H9 (cell line): ENCODE measurements at regions not wholly inside any gene's neighbourhood (a gene's known extent, or its start where the extent isn't known, plus 50 kb on each side); places are given as distances from the start of the nearest gene placed in this dataset.

Experiments
- DNase-seq: peaks from one replicate; pipeline ENCODE4 v3.0.0-alpha.2; 2017
- H2AFZ ChIP-seq: one replicate; pipeline ENCODE4 v1.6.1; 2013; ENCODE audit warnings: mild to moderate bottlenecking, low read length, control low read depth, moderate library complexity
- H2AK5ac ChIP-seq: 2 replicates; pipeline ENCODE4 v1.6.1; 2013; ENCODE audit warnings: low read length, control low read depth, mixed read lengths; ENCODE audit not compliant: insufficient read length
- H2BK120ac ChIP-seq: one replicate; pipeline ENCODE4 v1.6.1; 2013; ENCODE audit warnings: low read depth, mild to moderate bottlenecking, low read length, control low read depth, inconsistent platforms; ENCODE audit not compliant: poor library complexity, severe bottlenecking
- H2BK12ac ChIP-seq: 2 replicates; pipeline ENCODE4 v1.6.1; 2013; ENCODE audit warnings: low read length, control low read depth, mixed read lengths, low read depth; ENCODE audit not compliant: insufficient read length
- H2BK15ac ChIP-seq: 2 replicates; pipeline ENCODE4 v1.6.1; 2013; ENCODE audit warnings: low read depth, low read length, control low read depth
- H2BK20ac ChIP-seq: one replicate; pipeline ENCODE4 v1.6.1; 2013; ENCODE audit warnings: low read depth, mild to moderate bottlenecking, low read length, control low read depth, inconsistent platforms; ENCODE audit not compliant: poor library complexity, severe bottlenecking
- H2BK5ac ChIP-seq: 2 replicates; pipeline ENCODE4 v1.6.1; 2013; ENCODE audit warnings: low read length, control low read depth, mixed read lengths; ENCODE audit not compliant: insufficient read length
- H3K14ac ChIP-seq: 2 replicates; pipeline ENCODE4 v1.6.1; 2013; ENCODE audit warnings: low read length, control low read depth; ENCODE audit not compliant: insufficient read depth
- H3K18ac ChIP-seq: 2 replicates; pipeline ENCODE4 v1.6.1; 2013; ENCODE audit warnings: low read depth, mild to moderate bottlenecking, mixed read lengths, low read length, control low read depth; ENCODE audit not compliant: insufficient read length
- H3K23ac ChIP-seq: 2 replicates; pipeline ENCODE4 v1.6.1; 2013; ENCODE audit warnings: low read length, control low read depth, mixed read lengths, low read depth; ENCODE audit not compliant: insufficient read length
- H3K23me2 ChIP-seq: 2 replicates; pipeline ENCODE4 v1.6.1; 2013; ENCODE audit warnings: low read depth, mild to moderate bottlenecking, mixed read lengths, low read length, control low read depth; ENCODE audit not compliant: insufficient read length, poor library complexity, severe bottlenecking
- H3K27ac ChIP-seq: 2 replicates; pipeline ENCODE4 v1.5.1; 2013; ENCODE audit warnings: low read length, control low read depth, mixed read lengths, low read depth; ENCODE audit not compliant: insufficient read length
- H3K27me3 ChIP-seq: 2 replicates; pipeline ENCODE4 v1.6.1; 2013; ENCODE audit warnings: low read length, control low read depth, inconsistent platforms; ENCODE audit not compliant: insufficient read depth
- H3K4ac ChIP-seq: 2 replicates; pipeline ENCODE4 v1.6.1; 2013; ENCODE audit warnings: low read depth, mild to moderate bottlenecking, control low read depth, inconsistent platforms, low read length, moderate library complexity
- H3K4me1 ChIP-seq: 2 replicates; pipeline ENCODE4 v1.6.1; 2013; ENCODE audit warnings: low read length, control low read depth, inconsistent platforms; ENCODE audit not compliant: insufficient read depth
- H3K4me2 ChIP-seq: 2 replicates; pipeline ENCODE4 v1.6.1; 2013; ENCODE audit warnings: low read length, control low read depth, mixed read lengths; ENCODE audit not compliant: insufficient read length, insufficient read depth
- H3K56ac ChIP-seq: 2 replicates; pipeline ENCODE4 v1.6.1; 2013; ENCODE audit warnings: low read depth, mild to moderate bottlenecking, mixed read lengths, low read length, control low read depth; ENCODE audit not compliant: insufficient read length
- H3K79me1 ChIP-seq: 2 replicates; pipeline ENCODE4 v1.6.1; 2013; ENCODE audit warnings: low read depth, mild to moderate bottlenecking, moderate library complexity, low read length, control low read depth, inconsistent platforms; ENCODE audit not compliant: insufficient read depth, poor library complexity, severe bottlenecking
- H3K79me2 ChIP-seq: 2 replicates; pipeline ENCODE4 v1.6.1; 2013; ENCODE audit warnings: low read length, control low read depth, inconsistent platforms; ENCODE audit not compliant: insufficient read depth
- H3K9ac ChIP-seq: 2 replicates; pipeline ENCODE4 v1.6.1; 2013; ENCODE audit warnings: low read length, control low read depth, mixed read lengths; ENCODE audit not compliant: insufficient read length; ENCODE audit errors: extremely low read depth
- H3K9me3 ChIP-seq: one replicate; pipeline ENCODE4 v1.6.1; 2013; ENCODE audit warnings: low read depth, low read length, inconsistent platforms; ENCODE audit not compliant: control insufficient read depth
- H3T11ph ChIP-seq: one replicate; pipeline ENCODE4 v1.6.1; 2013; ENCODE audit warnings: mild to moderate bottlenecking, low read length, control low read depth, inconsistent platforms
- H4K20me1 ChIP-seq: one replicate; pipeline ENCODE4 v1.6.1; 2013; ENCODE audit not compliant: control insufficient read depth, insufficient read length, insufficient read depth
- H4K5ac ChIP-seq: 2 replicates; pipeline ENCODE4 v1.6.1; 2013; ENCODE audit warnings: low read depth, mild to moderate bottlenecking, mixed read lengths, low read length, control low read depth; ENCODE audit not compliant: insufficient read length
- H4K8ac ChIP-seq: replicated peaks from 2 replicates; pipeline ENCODE4 v1.6.1; 2013; ENCODE audit warnings: low read length, control low read depth, mixed read lengths, low read depth; ENCODE audit not compliant: insufficient read length
- H4K91ac ChIP-seq: 2 replicates; pipeline ENCODE4 v1.6.1; 2013; ENCODE audit warnings: low read depth, mild to moderate bottlenecking, moderate library complexity, mixed read lengths, low read length, control low read depth; ENCODE audit not compliant: insufficient read length
- H3K27ac Mint-ChIP-seq, 3 experiments: 2 replicates in 2 of 3; 3 replicates in 1 of 3; pipeline ENCODE4 v1.8.0; 2020 to 2021; ENCODE audit warnings: mixed read lengths in 3 of 3, mild to moderate bottlenecking in 1 of 3, moderate library complexity in 1 of 3
- H3K27me3 Mint-ChIP-seq: 2 replicates; pipeline ENCODE4 v1.8.0; 2021; ENCODE audit warnings: low read depth, mild to moderate bottlenecking, moderate library complexity, mixed read lengths
- H3K36me3 Mint-ChIP-seq, 3 experiments: 2 replicates in 2 of 3; 3 replicates in 1 of 3; pipeline ENCODE4 v1.8.0; 2020 to 2021; ENCODE audit warnings: low read depth in 3 of 3, mixed read lengths in 3 of 3; ENCODE audit not compliant: insufficient read depth in 1 of 3
- H3K4me1 Mint-ChIP-seq, 2 experiments: 2 replicates each; pipeline ENCODE4 v1.8.0; 2020; ENCODE audit warnings: mixed read lengths in 2 of 2
- H3K4me3 Mint-ChIP-seq, 2 experiments: 2 replicates in 1 of 2; 3 replicates in 1 of 2; pipeline ENCODE4 v1.8.0; 2020 to 2021; ENCODE audit warnings: mild to moderate bottlenecking in 2 of 2, mixed read lengths in 2 of 2, moderate library complexity in 1 of 2
- H3K9me3 Mint-ChIP-seq, 2 experiments: 2 replicates in 1 of 2; 3 replicates in 1 of 2; pipeline ENCODE4 v1.8.0; 2020; ENCODE audit warnings: mild to moderate bottlenecking in 2 of 2, mixed read lengths in 2 of 2, moderate library complexity in 1 of 2
- CTCF ChIP-seq: fragments of 200-600 bp; sonication (generic); conservative IDR thresholded peaks from 3 replicates; pipeline ENCODE4 v1.8.0; 2021; ENCODE audit warnings: antibody characterized with exemption, mild to moderate bottlenecking
- WGBS: extraction: QIAGEN DNeasy Blood & Tissue Kit; methylation state at CpG from one replicate; pipeline ENCODE4 v1.1.7; 2013; ENCODE audit warnings: missing lambda C conversion rate, low lambda C conversion rate, mixed read lengths; ENCODE audit not compliant: insufficient read length; ENCODE audit errors: extremely low coverage; 5-methylcytosine and 5-hydroxymethylcytosine counted together

DNA sequence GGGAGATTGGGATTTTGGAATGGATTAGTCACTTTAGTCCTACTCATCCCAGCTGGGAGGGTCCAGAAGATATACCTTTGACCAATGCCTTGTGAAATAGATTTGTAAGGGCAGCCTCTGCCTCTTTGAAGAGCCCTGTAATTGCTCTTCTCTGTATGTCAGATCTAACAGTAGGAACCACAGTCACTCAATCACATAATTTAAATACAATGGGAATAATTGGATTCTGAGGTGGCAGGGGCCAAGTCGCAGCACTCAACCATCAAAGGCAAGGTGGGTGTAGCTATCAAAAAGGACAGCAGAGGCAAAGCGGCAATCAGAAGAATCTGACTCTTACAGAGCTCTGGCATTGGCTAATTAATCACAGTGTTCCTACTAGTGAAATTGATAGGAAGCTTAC is 650.9 kb upstream of the ANKRD30A start:
- Histone ChIP-seq H3K4me1 (no peaks in the 10 kb centered on the region; the same call in 1 of the 2 replicates), H3K4me2 (no peak overlapping the region), H4K5ac (no peak overlapping the region), H3K56ac (no peak overlapping the region), H2AK5ac (no peak overlapping the region), H2AFZ (no peak overlapping the region), H4K8ac (no peak overlapping the region), H4K20me1 (no peaks in the 10 kb centered on the region), H3K27me3 (no peaks in the 10 kb centered on the region), H3T11ph (no peak overlapping the region), H2BK120ac (no peak overlapping the region), H4K91ac (no peak overlapping the region), H2BK20ac (no peak overlapping the region), H3K9me3 (no peaks in the 10 kb centered on the region), H3K9ac (no peak overlapping the region), H2BK15ac (no peak overlapping the region), H3K27ac (no peak overlapping the region), H3K18ac (no peak overlapping the region), H3K4ac (no peak overlapping the region), H3K14ac (no peak overlapping the region), H3K79me2 (no peaks in the 10 kb centered on the region), H2BK12ac (no peak overlapping the region), H2BK5ac (no peak overlapping the region), H3K79me1 (no peaks in the 10 kb centered on the region), H3K23ac (no peak overlapping the region), H3K23me2 (no peaks in the 10 kb centered on the region)
- Mint-ChIP-seq H3K9me3 (no peaks in the 10 kb centered on the region), H3K27me3 (no peaks in the 10 kb centered on the region), H3K4me3 (no peak overlapping the region), H3K27ac (no peak overlapping the region), H3K4me1 (peaks cover 0 to 3% of the 10 kb centered on the region in 2 experiments; a peak in 1 of 4 replicates), H3K36me3 (no peaks in the 10 kb centered on the region)
- no peak for TF ChIP-seq CTCF
- no CpG with 5 or more reads among the region's 2 CpGs for WGBS
- DNase-seq, result no peak
